ENCODE measurements at regions not wholly inside any gene's neighbourhood (a gene's known extent, or its start where the extent isn't known, plus 50 kb on each side); places are given as distances from the start of the nearest gene placed in this dataset.

DNA sequence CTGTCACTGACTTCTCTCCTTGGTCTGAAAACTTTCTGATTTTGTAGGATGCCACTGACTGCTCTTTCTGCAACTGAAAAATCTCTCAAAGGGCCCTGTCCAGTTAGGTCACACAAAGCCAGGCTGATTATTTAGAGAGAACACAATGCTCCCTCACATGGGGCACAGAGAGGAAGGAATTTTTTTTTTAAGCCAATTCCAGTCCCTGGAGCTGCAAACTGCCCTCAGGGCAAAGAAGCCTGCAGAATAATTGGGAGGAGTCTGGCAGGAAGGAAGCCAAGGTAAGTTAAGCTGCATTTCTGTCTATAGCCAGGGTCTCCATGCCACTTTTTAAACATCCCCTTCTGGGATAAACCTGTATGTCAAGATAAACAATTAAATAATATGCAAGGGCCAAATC is 305.5 kb downstream of the ZSWIM6 start:
- TF ChIP-seq ZNF565 (CRISPR knock-in tag; conservative IDR thresholded peaks at IDR 0.05; ENCODE audit: low read depth) (no peak), ARNTL (CRISPR knock-in tag; IDR thresholded peaks at IDR 0.05; ENCODE audit: borderline replicate concordance, low read depth) (no peak), ZFP3 (CRISPR knock-in tag; IDR thresholded peaks at IDR 0.05) (no peak), ZC3H10 (CRISPR knock-in tag; IDR thresholded peaks at IDR 0.05) (no peak), TSHZ2 (CRISPR knock-in tag; IDR thresholded peaks at IDR 0.05) (no peak), ZNF70 (CRISPR knock-in tag; IDR thresholded peaks at IDR 0.05) (no peak), PPARA (CRISPR knock-in tag; IDR thresholded peaks at IDR 0.05; ENCODE audit: borderline replicate concordance) (no peak), CSRNP3 (CRISPR knock-in tag; IDR thresholded peaks at IDR 0.05) (no peak)
- TF ChIP-seq, protein P1, sequence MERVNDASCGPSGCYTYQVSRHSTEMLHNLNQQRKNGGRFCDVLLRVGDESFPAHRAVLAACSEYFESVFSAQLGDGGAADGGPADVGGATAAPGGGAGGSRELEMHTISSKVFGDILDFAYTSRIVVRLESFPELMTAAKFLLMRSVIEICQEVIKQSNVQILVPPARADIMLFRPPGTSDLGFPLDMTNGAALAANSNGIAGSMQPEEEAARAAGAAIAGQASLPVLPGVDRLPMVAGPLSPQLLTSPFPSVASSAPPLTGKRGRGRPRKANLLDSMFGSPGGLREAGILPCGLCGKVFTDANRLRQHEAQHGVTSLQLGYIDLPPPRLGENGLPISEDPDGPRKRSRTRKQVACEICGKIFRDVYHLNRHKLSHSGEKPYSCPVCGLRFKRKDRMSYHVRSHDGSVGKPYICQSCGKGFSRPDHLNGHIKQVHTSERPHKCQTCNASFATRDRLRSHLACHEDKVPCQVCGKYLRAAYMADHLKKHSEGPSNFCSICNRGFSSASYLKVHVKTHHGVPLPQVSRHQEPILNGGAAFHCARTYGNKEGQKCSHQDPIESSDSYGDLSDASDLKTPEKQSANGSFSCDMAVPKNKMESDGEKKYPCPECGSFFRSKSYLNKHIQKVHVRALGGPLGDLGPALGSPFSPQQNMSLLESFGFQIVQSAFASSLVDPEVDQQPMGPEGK (CRISPR knock-in tag; IDR thresholded peaks at IDR 0.05; ENCODE audit: borderline replicate concordance) = no peak
- TF ChIP-seq, protein P2, sequence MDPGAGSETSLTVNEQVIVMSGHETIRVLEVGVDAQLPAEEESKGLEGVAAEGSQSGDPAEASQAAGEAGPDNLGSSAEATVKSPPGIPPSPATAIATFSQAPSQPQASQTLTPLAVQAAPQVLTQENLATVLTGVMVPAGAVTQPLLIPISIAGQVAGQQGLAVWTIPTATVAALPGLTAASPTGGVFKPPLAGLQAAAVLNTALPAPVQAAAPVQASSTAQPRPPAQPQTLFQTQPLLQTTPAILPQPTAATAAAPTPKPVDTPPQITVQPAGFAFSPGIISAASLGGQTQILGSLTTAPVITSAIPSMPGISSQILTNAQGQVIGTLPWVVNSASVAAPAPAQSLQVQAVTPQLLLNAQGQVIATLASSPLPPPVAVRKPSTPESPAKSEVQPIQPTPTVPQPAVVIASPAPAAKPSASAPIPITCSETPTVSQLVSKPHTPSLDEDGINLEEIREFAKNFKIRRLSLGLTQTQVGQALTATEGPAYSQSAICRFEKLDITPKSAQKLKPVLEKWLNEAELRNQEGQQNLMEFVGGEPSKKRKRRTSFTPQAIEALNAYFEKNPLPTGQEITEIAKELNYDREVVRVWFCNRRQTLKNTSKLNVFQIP (CRISPR knock-in tag; IDR thresholded peaks at IDR 0.05; ENCODE audit: borderline replicate concordance, low read depth) = no peak
- TF ChIP-seq, protein P3, sequence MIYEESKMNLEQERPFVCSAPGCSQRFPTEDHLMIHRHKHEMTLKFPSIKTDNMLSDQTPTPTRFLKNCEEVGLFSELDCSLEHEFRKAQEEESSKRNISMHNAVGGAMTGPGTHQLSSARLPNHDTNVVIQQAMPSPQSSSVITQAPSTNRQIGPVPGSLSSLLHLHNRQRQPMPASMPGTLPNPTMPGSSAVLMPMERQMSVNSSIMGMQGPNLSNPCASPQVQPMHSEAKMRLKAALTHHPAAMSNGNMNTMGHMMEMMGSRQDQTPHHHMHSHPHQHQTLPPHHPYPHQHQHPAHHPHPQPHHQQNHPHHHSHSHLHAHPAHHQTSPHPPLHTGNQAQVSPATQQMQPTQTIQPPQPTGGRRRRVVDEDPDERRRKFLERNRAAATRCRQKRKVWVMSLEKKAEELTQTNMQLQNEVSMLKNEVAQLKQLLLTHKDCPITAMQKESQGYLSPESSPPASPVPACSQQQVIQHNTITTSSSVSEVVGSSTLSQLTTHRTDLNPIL (CRISPR knock-in tag; IDR thresholded peaks at IDR 0.05; ENCODE audit: low read depth) = no peak
